DND-41 (cell line): ENCODE measurements at regions not wholly inside any gene's neighbourhood (a gene's known extent, or its start where the extent isn't known, plus 50 kb on each side); places are given as distances from the start of the nearest gene placed in this dataset.

ENCODE experiments used
- CTCF ChIP-seq: IDR thresholded peaks from 2 replicates; pipeline ENCODE4 v1.5.1; 2012; ENCODE audit warnings: borderline replicate concordance, low read length, moderate library complexity, mild to moderate bottlenecking; ENCODE audit not compliant: poor library complexity, severe bottlenecking; ENCODE audit errors: extremely low read depth
- EZH2 ChIP-seq: IDR thresholded peaks from 3 replicates; pipeline ENCODE4 v1.6.1; 2012; ENCODE audit warnings: borderline replicate concordance, low read depth, mild to moderate bottlenecking, moderate library complexity, low read length, inconsistent platforms; ENCODE audit not compliant: severe bottlenecking

- TF ChIP-seq EZH2 (no peak), CTCF (no peak)
Measured at GRCh38 chr15:46763091-46763490, 954.2 kb upstream of the SEMA6D start.
